ENCODE measurements at regions not wholly inside any gene's neighbourhood (a gene's known extent, or its start where the extent isn't known, plus 50 kb on each side); places are given as distances from the start of the nearest gene placed in this dataset.

DNA sequence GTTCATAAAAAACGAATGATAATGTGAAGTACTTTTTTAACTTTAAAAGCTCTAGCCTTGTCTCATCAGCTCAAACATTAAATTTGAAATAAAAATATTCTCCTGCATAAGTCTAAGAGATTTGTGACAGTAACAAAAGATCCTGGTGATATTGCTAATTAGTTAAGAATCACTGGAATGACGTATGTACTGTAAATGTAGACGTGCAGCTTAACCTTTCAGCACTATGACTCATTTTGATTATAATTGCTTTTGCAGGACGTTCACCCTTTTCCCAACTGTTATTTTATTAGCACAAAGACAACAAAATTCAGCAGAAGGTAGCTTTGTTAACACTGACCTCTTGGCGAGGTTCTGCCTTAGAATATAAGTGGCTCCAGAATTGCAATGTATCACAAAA, 68.6 kb downstream of the TENT5A start:
- TF ChIP-seq, protein P1, sequence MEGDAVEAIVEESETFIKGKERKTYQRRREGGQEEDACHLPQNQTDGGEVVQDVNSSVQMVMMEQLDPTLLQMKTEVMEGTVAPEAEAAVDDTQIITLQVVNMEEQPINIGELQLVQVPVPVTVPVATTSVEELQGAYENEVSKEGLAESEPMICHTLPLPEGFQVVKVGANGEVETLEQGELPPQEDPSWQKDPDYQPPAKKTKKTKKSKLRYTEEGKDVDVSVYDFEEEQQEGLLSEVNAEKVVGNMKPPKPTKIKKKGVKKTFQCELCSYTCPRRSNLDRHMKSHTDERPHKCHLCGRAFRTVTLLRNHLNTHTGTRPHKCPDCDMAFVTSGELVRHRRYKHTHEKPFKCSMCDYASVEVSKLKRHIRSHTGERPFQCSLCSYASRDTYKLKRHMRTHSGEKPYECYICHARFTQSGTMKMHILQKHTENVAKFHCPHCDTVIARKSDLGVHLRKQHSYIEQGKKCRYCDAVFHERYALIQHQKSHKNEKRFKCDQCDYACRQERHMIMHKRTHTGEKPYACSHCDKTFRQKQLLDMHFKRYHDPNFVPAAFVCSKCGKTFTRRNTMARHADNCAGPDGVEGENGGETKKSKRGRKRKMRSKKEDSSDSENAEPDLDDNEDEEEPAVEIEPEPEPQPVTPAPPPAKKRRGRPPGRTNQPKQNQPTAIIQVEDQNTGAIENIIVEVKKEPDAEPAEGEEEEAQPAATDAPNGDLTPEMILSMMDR (IDR thresholded peaks at IDR 0.05) = no peak
- TF ChIP-seq POLR2AphosphoS5 (IDR thresholded peaks at IDR 0.05) (no peak), POLR2A (IDR thresholded peaks at IDR 0.05) (no peak)

GRCh38 chr6:81682858-81683620, 69.4 kb downstream of the TENT5A start:
- DNase-seq (ENCODE audit: low spot score in 2 of 2) = no peak
- Histone ChIP-seq H3K27ac (no peak overlapping the region), H3K36me3 (no peaks in the 10 kb centered on the region), H3K27me3 (no peaks in the 10 kb centered on the region), H3K4me1 (no peaks in the 10 kb centered on the region), H3K4me3 (no peak overlapping the region), H3K9me3 (no peaks in the 10 kb centered on the region)
- TF ChIP-seq POLR2A (IDR thresholded peaks at IDR 0.05) (no peak), POLR2AphosphoS5 (IDR thresholded peaks at IDR 0.05) (no peak)
- TF ChIP-seq, protein P1 (IDR thresholded peaks at IDR 0.05) = no peak
- intact Hi-C loops (cut with DNase I; ENCODE audit: low total_unique reads) = no loop called here

More for the DNA sequence above, 68.6 kb downstream of the TENT5A start:
- no peak for DNase-seq (ENCODE audit: low spot score in 2 of 2)
- no peaks in the 10 kb centered on the region for H3K27me3 ChIP-seq
- no peaks in the 10 kb centered on the region for H3K9me3 ChIP-seq
- no peak overlapping the region for H3K27ac ChIP-seq
- H3K4me3 ChIP-seq = no peak overlapping the region
- H3K4me1 ChIP-seq = no peaks in the 10 kb centered on the region
- H3K36me3 ChIP-seq = no peaks in the 10 kb centered on the region
- intact Hi-C loops (cut with DNase I; ENCODE audit: low total_unique reads) = no loop called here

DNA sequence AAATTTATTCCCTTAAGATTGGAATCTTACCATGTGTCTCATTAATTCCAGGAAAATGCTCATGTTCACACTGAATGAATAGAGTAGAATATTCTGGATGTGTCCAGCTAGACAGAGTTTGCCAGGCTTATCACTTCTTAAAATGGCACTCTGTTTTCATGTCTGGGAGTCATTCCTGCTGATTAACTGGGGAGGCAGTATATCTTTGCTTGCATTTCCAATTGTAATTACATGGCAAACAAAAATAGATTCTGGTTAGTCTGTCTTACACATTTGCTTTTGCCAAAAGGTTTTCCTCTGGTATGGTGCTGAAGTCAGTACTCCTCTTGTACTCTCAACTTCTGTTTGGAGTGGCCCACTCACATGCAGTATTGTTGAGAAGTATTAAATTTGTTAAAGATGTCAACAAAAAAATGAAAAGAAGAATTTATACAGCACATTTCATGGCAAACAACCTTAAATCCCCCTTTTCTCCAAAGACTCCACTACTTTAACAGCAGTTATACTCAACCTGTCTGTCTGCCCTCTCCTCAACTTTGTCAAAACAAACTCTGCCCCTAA, 70.2 kb downstream of the TENT5A start:
- H3K27me3 ChIP-seq = no peaks in the 10 kb centered on the region
- TF ChIP-seq POLR2A (IDR thresholded peaks at IDR 0.05) (no peak), POLR2AphosphoS5 (IDR thresholded peaks at IDR 0.05) (no peak)
- TF ChIP-seq, protein P1 (IDR thresholded peaks at IDR 0.05) = no peak
- H3K4me1 ChIP-seq = no peaks in the 10 kb centered on the region
- no peak overlapping the region for H3K4me3 ChIP-seq
- H3K36me3 ChIP-seq = no peaks in the 10 kb centered on the region
- DNase-seq (ENCODE audit: low spot score in 2 of 2) = no peak
- H3K9me3 ChIP-seq = no peaks in the 10 kb centered on the region
- no peak overlapping the region for H3K27ac ChIP-seq
- intact Hi-C loops (cut with DNase I; ENCODE audit: low total_unique reads) = no loop called here

DNA sequence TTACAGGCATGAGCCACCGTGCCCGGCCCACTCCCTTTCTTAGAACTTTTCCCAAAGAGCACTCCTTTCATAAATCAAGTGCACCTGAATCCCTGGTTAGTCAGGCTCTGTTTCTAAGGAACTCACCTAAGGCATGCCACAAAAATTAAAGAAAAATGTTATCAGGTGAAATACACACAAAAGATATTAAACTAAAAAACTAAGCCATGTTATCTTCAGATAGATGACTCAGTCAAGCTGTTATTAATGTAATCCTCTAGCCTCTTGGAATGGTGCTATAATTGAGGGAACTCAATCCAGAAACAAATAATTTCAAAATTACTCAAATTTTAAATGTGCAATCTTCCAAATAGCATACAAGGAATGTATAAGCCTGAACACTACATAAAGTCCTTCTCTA, 83.0 kb downstream of the TENT5A start:
- intact Hi-C loops (cut with DNase I; ENCODE audit: low total_unique reads) = no loop called here
- no peaks in the 10 kb centered on the region for H3K9me3 ChIP-seq
- H3K36me3 ChIP-seq = no peaks in the 10 kb centered on the region
- H3K4me3 ChIP-seq = no peak overlapping the region
- DNase-seq (ENCODE audit: low spot score in 2 of 2) = no peak
- H3K4me1 ChIP-seq = no peaks in the 10 kb centered on the region
- no peaks in the 10 kb centered on the region for H3K27me3 ChIP-seq
- TF ChIP-seq POLR2AphosphoS5 (IDR thresholded peaks at IDR 0.05) (no peak), POLR2A (IDR thresholded peaks at IDR 0.05) (no peak)
- TF ChIP-seq, protein P1 (IDR thresholded peaks at IDR 0.05) = no peak
- no peak overlapping the region for H3K27ac ChIP-seq

GRCh38 chr6:81668615-81669047, 83.8 kb downstream of the TENT5A start:
- no peak for DNase-seq (ENCODE audit: low spot score in 2 of 2)
- TF ChIP-seq POLR2A (IDR thresholded peaks at IDR 0.05) (no peak), POLR2AphosphoS5 (IDR thresholded peaks at IDR 0.05) (no peak)
- TF ChIP-seq, protein P1 (IDR thresholded peaks at IDR 0.05) = no peak
- no peaks in the 10 kb centered on the region for H3K9me3 ChIP-seq
- no peak overlapping the region for H3K27ac ChIP-seq
- H3K27me3 ChIP-seq = no peaks in the 10 kb centered on the region
- no peak overlapping the region for H3K4me3 ChIP-seq
- intact Hi-C loops (cut with DNase I; ENCODE audit: low total_unique reads) = no loop called here
- no peaks in the 10 kb centered on the region for H3K36me3 ChIP-seq
- no peaks in the 10 kb centered on the region for H3K4me1 ChIP-seq
